Transverse colon (tissue), 4 donors: ENCODE measurements at regions not wholly inside any gene's neighbourhood (a gene's known extent, or its start where the extent isn't known, plus 50 kb on each side); places are given as distances from the start of the nearest gene placed in this dataset.

ENCODE experiments used
- CTCF ChIP-seq, 5 experiments: fragments of 200-600 bp in 3 of 5; fragments of 450-650 bp in 2 of 5; sonication (generic) in 3 of 5; IDR thresholded peaks; 1 replicate in 2 of 5; 2 replicates in 3 of 5; pipeline ENCODE4 v1.5.1; 2016 to 2017; ENCODE audit warnings: antibody characterized with exemption in 5 of 5, inconsistent platforms in 3 of 5, mild to moderate bottlenecking in 2 of 5, moderate library complexity in 1 of 5
- EP300 ChIP-seq: sonication (generic); formaldehyde crosslinking; IDR thresholded peaks from one replicate; pipeline ENCODE4 v1.6.1; 2017; ENCODE audit warnings: antibody characterized with exemption, low read depth
- POLR2A ChIP-seq: fragments of 450-650 bp; IDR thresholded peaks from one replicate; pipeline ENCODE4 v1.6.1; 2016; ENCODE audit warnings: antibody characterized with exemption, mild to moderate bottlenecking, moderate library complexity
- POLR2AphosphoS5 ChIP-seq, 3 donors: sonication (generic); formaldehyde crosslinking; IDR thresholded peaks; one replicate each; pipeline ENCODE4 v1.6.1; 2016; ENCODE audit warnings: antibody characterized with exemption in 3 of 3

- TF ChIP-seq POLR2A (no peak), CTCF (IDR thresholded peaks at IDR 0.05) (no peak), POLR2AphosphoS5 (IDR thresholded peaks at IDR 0.05) (no peak), EP300 (no peak)
Measured at GRCh38 chr5:116650964-116651363, 76.3 kb upstream of the SEMA6A start.
